H1 (cell line): ENCODE measurements at regions not wholly inside any gene's neighbourhood (a gene's known extent, or its start where the extent isn't known, plus 50 kb on each side); places are given as distances from the start of the nearest gene placed in this dataset.

Experiments
- CTCF ChIA-PET: fragments of 300-600 bp; sonication (Branson Sonifier 250); formaldehyde crosslinking; loops from one replicate; lab custom pipeline; 2021; ENCODE audit not compliant: partially characterized antibody; lab: Charles Lee
- POLR2A ChIA-PET: fragments of 300-600 bp; sonication (Branson Sonifier 250); formaldehyde crosslinking; loops from one replicate; lab custom pipeline; 2021; ENCODE audit warnings: inconsistent platforms; ENCODE audit not compliant: partially characterized antibody; lab: Charles Lee
- DNase-seq, 2 experiments: peaks; one replicate each; pipeline versions ENCODE4 v3.0.0 to v3.0.0-alpha.2; 2010 to 2022; ENCODE audit warnings: low spot score in 2 of 2, low read depth in 1 of 2, mixed read lengths in 1 of 2
- FAIRE-seq: peaks from 2 replicates; lab custom pipeline; 2011; peaks lifted over from hg19 to GRCh38; lab: Jason Lieb, UNC
- H2AFZ ChIP-seq: 2 replicates; pipeline ENCODE4 v1.8.1; 2012; ENCODE audit warnings: low read length, inconsistent platforms
- H2AK5ac ChIP-seq: 2 replicates; pipeline ENCODE4 v1.6.1; 2013; ENCODE audit warnings: low read depth, low read length
- H2BK120ac ChIP-seq: replicated peaks from 2 replicates; pipeline ENCODE3; 2013; ENCODE audit warnings: low read depth, low read length, inconsistent platforms
- H2BK12ac ChIP-seq: 2 replicates; pipeline ENCODE4 v1.6.1; 2013; ENCODE audit warnings: low read depth, low read length
- H2BK15ac ChIP-seq: 2 replicates; pipeline ENCODE4 v1.6.1; 2013; ENCODE audit warnings: low read length
- H2BK20ac ChIP-seq: 2 replicates; pipeline ENCODE4 v1.6.1; 2013; ENCODE audit warnings: low read length
- H2BK5ac ChIP-seq: 2 replicates; pipeline ENCODE4 v1.6.1; 2013; ENCODE audit warnings: low read depth, low read length
- H3K14ac ChIP-seq: 2 replicates; pipeline ENCODE4 v1.6.1; 2013; ENCODE audit warnings: inconsistent platforms; ENCODE audit not compliant: insufficient read length
- H3K18ac ChIP-seq: 2 replicates; pipeline ENCODE4 v1.6.1; 2013; ENCODE audit warnings: low read length; ENCODE audit errors: extremely low read depth
- H3K23ac ChIP-seq: 2 replicates; pipeline ENCODE4 v1.6.1; 2013; ENCODE audit warnings: inconsistent platforms; ENCODE audit not compliant: insufficient read length
- H3K23me2 ChIP-seq: 2 replicates; pipeline ENCODE4 v1.6.1; 2013; ENCODE audit warnings: low read depth, low read length
- H3K27ac ChIP-seq: 2 replicates; pipeline ENCODE4 v1.6.1; 2011; ENCODE audit warnings: low read depth, low read length, inconsistent platforms
- H3K27me3 ChIP-seq, 4 experiments: replicated peaks in 1 of 4; 1 replicate in 1 of 4; 2 replicates in 3 of 4; pipeline versions ENCODE4 v1.6.1 to v1.8.1; 2011 to 2013; ENCODE audit warnings: low read length in 3 of 4, mild to moderate bottlenecking in 3 of 4, inconsistent platforms in 2 of 4, mixed read lengths in 2 of 4, moderate library complexity in 1 of 4; ENCODE audit not compliant: control insufficient read depth in 3 of 4, insufficient read depth in 3 of 4; ENCODE audit errors: extremely low read depth in 1 of 4
- H3K36me3 ChIP-seq, 4 experiments: 2 replicates each; pipeline versions ENCODE4 v1.6.1 to v1.8.1; 2011 to 2013; ENCODE audit warnings: mild to moderate bottlenecking in 4 of 4, low read length in 3 of 4, moderate library complexity in 2 of 4, control low read depth in 1 of 4, inconsistent platforms in 1 of 4; ENCODE audit not compliant: insufficient read depth in 4 of 4, control insufficient read depth in 2 of 4
- H3K4ac ChIP-seq: replicated peaks from 2 replicates; pipeline ENCODE3; 2013; ENCODE audit warnings: low read length, low read depth, mixed read lengths, inconsistent platforms; ENCODE audit not compliant: insufficient read length
- H3K4me1 ChIP-seq, 4 experiments: replicated peaks in 1 of 4; 1 replicate in 1 of 4; 2 replicates in 3 of 4; pipeline versions ENCODE4 v1.6.1 to v1.8.1; 2011 to 2013; ENCODE audit warnings: low read length in 3 of 4, inconsistent platforms in 2 of 4, mixed read lengths in 1 of 4; ENCODE audit not compliant: insufficient read depth in 4 of 4, control insufficient read depth in 3 of 4
- H3K4me2 ChIP-seq, 2 experiments: 2 replicates each; pipeline versions ENCODE4 v1.6.1 to v1.8.1; 2011 to 2013; ENCODE audit warnings: low read depth in 2 of 2, low read length in 2 of 2, control low read depth in 1 of 2, inconsistent platforms in 1 of 2, mild to moderate bottlenecking in 1 of 2; ENCODE audit not compliant: insufficient read depth in 1 of 2
- H3K4me3 ChIP-seq, 4 experiments: fragments of 200-600, 300-600 bp in 1 of 4; sonication (generic), shearing (Covaris generic), sonication (Bioruptor Twin) in 1 of 4; 2 replicates each; pipeline versions ENCODE4 v1.5.1 to v1.8.1; 2011 to 2016; ENCODE audit warnings: low read length in 4 of 4, low read depth in 3 of 4, control low read depth in 2 of 4, inconsistent platforms in 2 of 4, mild to moderate bottlenecking in 2 of 4, mixed read lengths in 1 of 4, moderate library complexity in 1 of 4; ENCODE audit not compliant: insufficient read depth in 2 of 4; ENCODE audit errors: extremely low read depth in 1 of 4
- H3K56ac ChIP-seq: replicated peaks from 2 replicates; pipeline ENCODE3; 2013; ENCODE audit warnings: low read depth, mild to moderate bottlenecking, mixed read lengths, low read length, inconsistent platforms; ENCODE audit not compliant: insufficient read length
- H3K79me1 ChIP-seq: 2 replicates; pipeline ENCODE4 v1.6.1; 2013; ENCODE audit warnings: low read depth, low read length, control low read depth
- H3K79me2 ChIP-seq, 2 experiments: 2 replicates each; pipeline versions ENCODE4 v1.6.1 to v1.8.1; 2012 to 2013; ENCODE audit warnings: low read length in 2 of 2, mild to moderate bottlenecking in 2 of 2, inconsistent platforms in 1 of 2; ENCODE audit not compliant: insufficient read depth in 2 of 2, control insufficient read depth in 1 of 2
- H3K9ac ChIP-seq, 4 experiments: replicated peaks in 1 of 4; 1 replicate in 1 of 4; 2 replicates in 3 of 4; pipeline versions ENCODE4 v1.6.1 to v1.8.1; 2011 to 2013; ENCODE audit warnings: low read depth in 3 of 4, low read length in 3 of 4, control low read depth in 2 of 4, mild to moderate bottlenecking in 2 of 4, moderate library complexity in 2 of 4, inconsistent platforms in 1 of 4; ENCODE audit errors: extremely low read depth in 1 of 4
- H3K9me3 ChIP-seq, 2 experiments: 2 replicates each; pipeline versions ENCODE4 v1.6.1 to v1.8.1; 2012 to 2013; ENCODE audit warnings: mild to moderate bottlenecking in 2 of 2, moderate library complexity in 2 of 2, control low read depth in 1 of 2, inconsistent platforms in 1 of 2, low read depth in 1 of 2, low read length in 1 of 2, mixed read lengths in 1 of 2; ENCODE audit not compliant: insufficient read depth in 2 of 2
- H4K20me1 ChIP-seq, 2 experiments: replicated peaks in 1 of 2; 2 replicates each; pipeline versions ENCODE3 to v1.8.1; 2011 to 2013; ENCODE audit warnings: inconsistent platforms in 2 of 2, low read length in 2 of 2, mild to moderate bottlenecking in 1 of 2; ENCODE audit not compliant: insufficient read depth in 2 of 2, control insufficient read depth in 1 of 2
- H4K5ac ChIP-seq: 2 replicates; pipeline ENCODE4 v1.6.1; 2013; ENCODE audit warnings: low read length, low read depth, mixed read lengths, inconsistent platforms; ENCODE audit not compliant: insufficient read length
- H4K8ac ChIP-seq: 2 replicates; pipeline ENCODE4 v1.8.0; 2013; ENCODE audit warnings: mild to moderate bottlenecking, moderate library complexity, low read length, inconsistent platforms; ENCODE audit not compliant: insufficient read depth; ENCODE audit errors: extremely low read depth
- H4K91ac ChIP-seq: replicated peaks from 2 replicates; pipeline ENCODE3; 2013; ENCODE audit warnings: low read length, mixed read lengths, inconsistent platforms; ENCODE audit not compliant: insufficient read length
- ATF2 ChIP-seq: IDR thresholded peaks from 2 replicates; pipeline ENCODE4 v1.6.1; 2012; ENCODE audit warnings: low read length, inconsistent platforms
- CBX8 ChIP-seq: fragments of 300-800, 300-1000 bp; sonication (generic); IDR thresholded peaks from 2 replicates; pipeline ENCODE4 v1.7.1; 2016; ENCODE audit warnings: low read depth, low read length, borderline replicate concordance
- CEBPB ChIP-seq: IDR thresholded peaks from 2 replicates; pipeline ENCODE4 v1.6.1; 2012; ENCODE audit warnings: low read depth, low read length
- FOSL1 ChIP-seq: IDR thresholded peaks from 2 replicates; pipeline ENCODE4 v1.6.1; 2011; ENCODE audit warnings: mild to moderate bottlenecking, low read depth, low read length, moderate library complexity; ENCODE audit not compliant: insufficient read depth
- GTF2F1 ChIP-seq: IDR thresholded peaks from 2 replicates; pipeline ENCODE4 v1.6.1; 2012; ENCODE audit warnings: low read depth, low read length, improper control_type of control experiment, borderline replicate concordance
- HDAC2 ChIP-seq, 2 experiments: fragments of 300-600 bp in 1 of 2; sonication (generic) in 1 of 2; IDR thresholded peaks; 2 replicates each; pipeline ENCODE4 v1.6.1; 2011 to 2012; ENCODE audit warnings: low read depth in 2 of 2, low read length in 2 of 2, mild to moderate bottlenecking in 2 of 2, moderate library complexity in 2 of 2, borderline replicate concordance in 1 of 2, inconsistent platforms in 1 of 2
- RNF2 ChIP-seq: fragments of 200-900, 300-1000 bp; sonication (generic); IDR thresholded peaks from 2 replicates; pipeline ENCODE4 v1.7.1; 2016; ENCODE audit warnings: borderline replicate concordance, low read depth, mild to moderate bottlenecking, antibody characterized with exemption, low read length; ENCODE audit not compliant: poor library complexity, severe bottlenecking; ENCODE audit errors: missing control alignments
- TCF12 ChIP-seq: IDR thresholded peaks from 2 replicates; pipeline ENCODE4 v1.6.1; 2011; ENCODE audit warnings: low read depth, mild to moderate bottlenecking, low read length
- YY1 ChIP-seq: IDR thresholded peaks from 2 replicates; pipeline ENCODE4 v1.6.1; 2011; ENCODE audit warnings: low read depth, mild to moderate bottlenecking, low read length
- WGBS, 2 experiments: shearing (Covaris generic) in 1 of 2; methylation state at CpG; one replicate each; pipeline versions ENCODE4 v1.1.6 to v1.1.7; 2013 to 2015; ENCODE audit warnings: low lambda C conversion rate in 2 of 2, mixed read lengths in 2 of 2, inconsistent platforms in 1 of 2, low coverage in 1 of 2, missing lambda C conversion rate in 1 of 2; ENCODE audit not compliant: insufficient replicate concordance in 2 of 2, insufficient coverage in 1 of 2, insufficient read length in 1 of 2; ENCODE audit errors: extremely low coverage in 1 of 2, missing lambda C conversion rate in 1 of 2; 5-methylcytosine and 5-hydroxymethylcytosine counted together

DNA sequence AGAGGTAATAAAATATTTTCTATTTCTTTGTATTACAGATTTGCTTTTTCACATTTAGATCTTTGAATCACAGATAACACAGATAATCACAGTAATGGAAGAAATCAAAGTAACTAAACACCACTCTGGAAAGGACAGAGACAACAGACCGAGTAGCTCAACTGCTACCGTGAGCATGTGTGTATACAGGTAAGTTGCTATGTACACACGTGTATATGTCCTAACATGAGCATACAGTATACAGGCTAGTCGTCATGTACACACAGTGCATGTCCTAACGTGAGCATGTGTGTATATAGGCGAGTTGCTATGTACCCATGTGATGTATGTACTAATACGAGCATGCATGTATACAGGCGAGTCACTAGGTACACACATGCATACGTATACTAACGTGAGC is 379.0 kb downstream of the THBS2 start:
- Histone ChIP-seq H3K18ac (no peak overlapping the region), H3K23me2 (no peaks in the 10 kb centered on the region), H2AFZ (no peak overlapping the region), H2BK20ac (no peak overlapping the region), H3K4me2 (no peak overlapping the region), H3K14ac (no peak overlapping the region), H4K20me1 (no peaks in the 10 kb centered on the region), H3K9me3 (no peaks in the 10 kb centered on the region), H3K79me1 (no peaks in the 10 kb centered on the region), H3K4me3 (no peak overlapping the region), H3K9ac (no peak overlapping the region), H3K4ac (no peak overlapping the region), H4K91ac (no peak overlapping the region), H4K5ac (no peak overlapping the region), H3K27ac (no peak overlapping the region), H3K23ac (no peak overlapping the region), H2AK5ac (no peak overlapping the region), H3K79me2 (no peaks in the 10 kb centered on the region), H3K36me3 (no peaks in the 10 kb centered on the region), H3K56ac (no peak overlapping the region), H2BK12ac (no peak overlapping the region), H2BK120ac (no peak overlapping the region), H2BK15ac (no peak overlapping the region), H3K27me3 (no peaks in the 10 kb centered on the region), H2BK5ac (no peak overlapping the region), H4K8ac (no peak overlapping the region), H3K4me1 (no peaks in the 10 kb centered on the region; a peak in 1 of 7 replicates)
- no peak for DNase-seq
- POLR2A ChIA-PET = no interaction called here
- TF ChIP-seq RNF2 = no peak
- TF ChIP-seq GTF2F1 = no peak
- no peak for TF ChIP-seq ATF2
- no peak for TF ChIP-seq YY1
- no peak for TF ChIP-seq CBX8
- TF ChIP-seq FOSL1 = no peak
- TF ChIP-seq TCF12 = no peak
- TF ChIP-seq CEBPB = no peak
- no peak for TF ChIP-seq HDAC2 (IDR thresholded peaks at IDR 0.05; ENCODE audit: borderline replicate concordance in 1 of 2, low read depth in 2 of 2, low read length in 2 of 2)
- WGBS, 2 experiments = 93% methylated on average over 10 of the region's 10 CpGs; no CpG with 5 or more reads in 1 of the 2 experiments
- CTCF ChIA-PET = interaction anchor here (1.3 to 1.9 kb wide), 2 partner anchors 20 to 164 kb away, joined by 3 to 4 read pairs; no protein-coding TSS in a partner anchor
- no peak for FAIRE-seq
